COR-L47 (cell line): ENCODE measurements at regions not wholly inside any gene's neighbourhood (a gene's known extent, or its start where the extent isn't known, plus 50 kb on each side); places are given as distances from the start of the nearest gene placed in this dataset.
A peak's percentile ranks its signal among the peaks of the same experiment; 100 is the strongest.

ENCODE experiments used
- DNase-seq: peaks from one replicate; lab custom pipeline; 2025; lab: John Stamatoyannopoulos, UW

DNA sequence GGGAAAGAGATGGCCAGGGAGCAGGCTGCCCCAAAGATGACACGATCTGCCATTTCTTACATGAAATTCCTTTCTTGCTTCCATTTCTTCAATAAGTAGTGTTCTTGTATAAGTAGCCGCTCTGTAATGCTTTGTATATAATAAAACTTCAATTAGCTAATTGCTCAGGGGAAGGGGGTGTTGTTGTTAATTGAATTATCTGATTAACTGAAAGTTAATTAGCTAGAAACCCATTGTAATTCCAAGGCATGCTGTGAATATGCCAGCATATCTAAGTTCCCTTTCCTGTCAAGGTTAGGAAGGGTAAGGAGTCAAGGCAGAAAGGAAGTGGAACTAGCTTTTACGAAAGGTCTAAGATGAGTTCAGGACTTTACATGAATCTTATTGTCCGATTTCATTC, 765.9 kb downstream of the TYW1 start:
- no peak for DNase-seq

- no peak for DNase-seq
These were observed 767.7 kb downstream of the TYW1 start for GRCh38 chr7:67764289-67764688.

DNA sequence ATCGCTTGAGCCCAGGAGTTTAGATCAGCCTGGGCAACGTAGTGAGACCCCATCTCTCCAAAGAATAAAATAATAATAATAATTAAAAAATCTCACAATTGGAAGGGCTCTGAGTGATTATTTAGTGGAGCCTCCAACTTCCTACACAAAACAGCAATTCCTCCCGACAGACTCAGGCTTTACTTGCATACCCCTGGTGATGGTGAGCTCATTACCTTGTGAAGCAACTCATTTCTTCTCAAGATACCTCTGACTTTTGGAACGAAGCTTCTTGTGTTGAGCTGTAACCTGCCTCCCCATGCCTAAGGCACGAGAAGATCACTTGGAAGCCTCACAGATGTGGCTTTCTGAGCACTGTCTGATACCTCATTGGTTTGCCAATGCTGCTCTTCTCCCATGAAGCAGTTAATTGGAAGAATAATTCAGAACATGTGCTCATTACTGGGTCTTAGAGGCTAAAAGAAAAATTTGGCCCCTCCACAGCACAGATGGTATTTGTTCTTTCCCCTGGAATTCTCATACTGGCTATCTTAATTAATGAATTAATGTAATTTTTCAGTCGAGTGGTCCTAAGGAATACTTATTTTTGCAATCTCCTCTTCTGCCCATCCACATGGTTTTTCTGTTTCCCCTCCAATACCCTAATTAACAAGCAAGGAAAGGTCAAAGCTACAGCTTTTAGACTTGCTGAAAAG, 769.0 kb downstream of the TYW1 start:
- DNase-seq, result no peak

DNA sequence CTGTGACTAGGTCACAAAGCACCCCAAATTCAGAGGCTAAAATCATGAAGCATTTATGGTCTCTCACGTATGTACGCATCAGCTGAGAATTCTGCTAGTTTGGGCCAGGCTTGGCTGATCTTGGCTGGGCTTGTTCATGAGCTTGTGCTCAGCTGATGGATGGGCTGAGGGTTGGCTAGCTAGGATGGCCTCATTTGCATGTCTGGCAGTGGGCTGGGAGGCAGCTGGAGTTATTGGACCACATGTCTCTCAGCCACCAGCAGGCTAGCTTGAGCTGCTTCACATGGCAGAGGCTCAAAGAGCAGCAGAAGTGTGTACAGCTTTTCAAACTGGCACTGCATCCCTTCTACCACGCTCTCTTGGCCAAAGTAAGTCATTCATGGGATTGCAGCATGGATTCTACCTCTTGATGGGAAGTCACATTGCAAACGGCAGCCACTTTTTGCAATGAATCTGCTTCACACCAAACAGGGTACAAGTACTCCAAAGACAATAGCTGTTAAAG, 770.3 kb downstream of the TYW1 start:
- DNase-seq, result no peak

DNA sequence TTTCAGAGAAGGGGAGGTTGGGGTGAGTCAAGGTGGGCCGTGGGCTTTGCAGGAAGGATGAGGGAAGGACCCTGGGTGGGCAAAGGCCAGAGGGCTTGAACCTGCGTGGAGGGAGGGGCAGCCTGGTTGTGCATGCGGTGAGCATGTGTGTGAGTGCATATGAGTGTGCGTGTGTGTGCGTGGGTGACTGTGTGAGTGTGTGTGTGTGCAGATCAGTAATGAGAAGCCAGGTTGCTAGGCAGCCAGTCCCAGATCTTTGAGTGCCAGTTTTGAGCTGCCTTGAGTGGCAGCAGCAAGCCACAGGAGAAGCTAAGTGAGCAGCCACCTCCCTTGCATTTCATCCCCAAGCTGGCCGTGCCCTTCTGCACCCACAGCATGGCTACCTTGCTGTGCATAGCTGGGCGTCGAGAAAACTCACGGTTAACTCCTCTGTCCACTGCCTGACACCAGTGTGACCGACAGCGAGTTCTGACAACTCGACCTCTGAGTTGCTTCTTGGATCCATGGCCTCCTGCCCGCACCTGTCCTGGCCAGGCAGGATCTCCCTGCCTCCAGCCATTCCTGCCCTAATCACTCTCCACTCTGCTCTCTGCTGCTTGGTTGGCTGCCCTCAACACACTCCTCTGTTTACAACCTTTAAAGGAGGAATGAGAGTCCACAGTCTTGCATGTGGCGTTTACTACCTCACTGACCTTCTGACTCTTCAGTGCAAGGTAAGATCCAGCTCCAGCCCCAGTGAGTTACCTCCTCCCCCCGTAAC, 775.4 kb downstream of the TYW1 start:
- DNase-seq, result no peak

DNA sequence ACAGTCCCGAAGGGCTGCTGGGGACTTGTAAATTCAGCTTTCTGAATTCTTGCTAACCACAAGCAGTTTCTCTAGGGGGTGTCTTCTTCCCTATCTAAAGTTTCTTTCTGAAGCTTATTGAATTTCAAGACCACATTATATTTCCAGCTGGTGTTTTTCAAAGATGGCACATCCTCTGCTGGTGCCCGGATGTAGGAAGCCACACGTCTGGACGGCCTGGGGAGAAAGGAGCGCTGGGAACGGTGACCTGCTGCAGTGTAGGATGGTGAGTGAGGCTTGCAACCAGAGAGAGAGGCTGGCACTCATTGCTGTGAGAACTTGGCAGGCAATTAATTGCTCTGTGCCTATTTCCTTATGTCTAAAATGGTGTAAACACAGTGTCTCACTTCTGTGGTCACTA, 776.4 kb downstream of the TYW1 start:
- no peak for DNase-seq

GRCh38 chr7:67777119-67777518, 780.5 kb downstream of the TYW1 start:
- no peak for DNase-seq

- no peak for DNase-seq
These were observed 785.2 kb downstream of the TYW1 start for GRCh38 chr7:67781841-67782240.

DNA sequence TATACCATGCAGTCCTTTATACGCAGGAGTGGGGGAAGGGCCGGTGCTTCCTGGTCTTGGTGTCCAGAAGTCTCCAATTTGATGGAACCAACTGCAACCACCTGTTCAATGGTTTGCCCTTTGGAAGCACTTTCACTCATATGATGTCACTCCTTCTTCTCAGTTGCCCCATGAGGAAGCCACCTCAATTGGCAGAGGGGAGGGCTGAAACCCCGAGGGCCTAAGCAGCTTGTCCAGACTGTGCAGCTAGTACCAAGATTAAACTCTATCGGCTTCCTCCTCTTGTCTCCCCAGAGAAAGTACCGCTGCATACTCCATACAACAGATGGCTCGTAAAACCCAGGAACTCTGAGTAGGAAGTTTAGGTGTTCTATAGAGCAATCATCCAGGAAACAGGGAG, 789.4 kb downstream of the TYW1 start:
- no peak for DNase-seq

DNA sequence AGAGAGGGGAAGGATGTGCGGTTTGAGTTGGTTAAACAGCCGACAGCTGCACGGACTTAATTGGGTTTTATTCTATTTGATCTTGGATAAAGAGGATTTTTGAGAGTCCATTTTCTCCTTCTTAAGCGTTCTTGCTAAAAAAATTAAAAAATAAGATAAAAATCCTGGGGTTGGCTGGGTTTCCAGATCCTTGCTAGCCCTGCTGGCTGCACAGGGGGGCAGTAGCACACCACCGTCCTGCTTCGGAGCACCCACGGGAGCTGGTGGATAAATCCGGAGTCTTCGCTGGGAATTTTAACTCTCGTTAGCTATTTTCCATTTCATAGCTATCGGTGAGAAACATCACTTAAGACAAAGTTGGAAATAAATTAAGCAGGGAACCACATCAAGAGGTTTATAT, 792.0 kb downstream of the TYW1 start:
- DNase-seq, result peak; percentile 17

DNA sequence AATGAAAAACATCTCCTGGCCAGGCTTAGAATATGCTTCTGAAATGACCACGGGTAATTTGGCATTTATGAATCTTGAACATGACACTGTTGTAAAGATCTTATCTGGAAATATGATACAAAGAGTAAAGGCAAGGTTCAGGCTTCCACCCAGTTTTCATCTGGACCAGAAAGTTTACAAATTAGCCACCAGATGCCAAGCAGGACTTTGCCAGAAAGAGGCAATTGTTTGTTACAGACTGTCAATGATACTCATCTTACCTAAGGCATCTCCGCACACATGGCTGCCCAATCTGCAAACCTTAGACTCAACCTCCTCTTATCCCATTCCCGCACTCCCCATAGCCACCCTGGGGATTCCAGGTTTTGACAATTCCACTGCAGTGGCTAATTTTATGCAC, 795.3 kb downstream of the TYW1 start:
- no peak for DNase-seq

- DNase-seq, result no peak
These were observed 797.9 kb downstream of the TYW1 start for GRCh38 chr7:67794544-67794943.

GRCh38 chr7:67803789-67804188, 807.2 kb downstream of the TYW1 start:
- DNase-seq, result no peak

- no peak for DNase-seq
These were observed 809.4 kb downstream of the TYW1 start for GRCh38 chr7:67805921-67806471.

- DNase-seq, result no peak
These were observed 811.2 kb downstream of the TYW1 start for GRCh38 chr7:67807826-67808225.

- DNase-seq, result no peak
These were observed 813.0 kb downstream of the TYW1 start for GRCh38 chr7:67809586-67809985.

- no peak for DNase-seq
These were observed 817.1 kb downstream of the TYW1 start for GRCh38 chr7:67813621-67814292.

DNA sequence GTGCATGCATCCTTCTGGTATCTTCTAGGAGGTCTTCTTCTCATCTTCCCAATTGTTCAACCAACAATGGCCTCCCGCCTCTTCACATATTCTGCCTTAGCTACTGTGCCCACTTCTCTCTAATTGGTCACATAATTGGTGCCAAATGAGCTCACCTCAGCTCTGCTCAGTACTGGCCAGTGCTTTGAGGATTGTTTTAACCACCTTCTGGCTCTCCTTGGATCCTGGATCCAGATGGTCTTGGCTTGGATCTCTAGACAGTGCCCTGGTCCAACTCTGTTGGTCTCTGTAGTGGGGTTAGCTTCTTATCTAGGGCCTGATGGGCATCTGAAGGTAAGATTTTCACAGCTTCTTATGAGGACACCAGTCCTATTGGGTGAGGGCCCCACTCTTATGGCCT, 820.8 kb downstream of the TYW1 start:
- DNase-seq, result no peak

DNA sequence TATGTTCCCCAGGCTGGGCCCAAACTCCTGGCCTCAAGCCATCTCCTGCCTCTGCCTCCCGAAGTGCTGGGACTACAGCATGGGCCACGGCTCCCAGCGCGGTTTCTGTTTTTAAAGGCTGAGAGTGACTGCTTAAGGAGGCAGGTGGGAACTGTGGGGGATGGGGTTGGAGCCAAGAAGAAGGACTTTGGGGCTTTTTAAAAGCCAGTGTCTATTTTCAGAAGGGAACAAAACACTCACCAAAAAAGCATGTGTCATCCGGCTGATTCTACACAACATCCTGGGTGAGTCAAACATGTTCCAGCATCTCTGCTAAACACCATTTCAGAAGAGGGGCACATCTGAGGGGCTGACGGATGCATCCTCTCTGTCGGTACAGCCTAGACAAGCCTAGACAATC, 824.5 kb downstream of the TYW1 start:
- DNase-seq, result no peak

DNA sequence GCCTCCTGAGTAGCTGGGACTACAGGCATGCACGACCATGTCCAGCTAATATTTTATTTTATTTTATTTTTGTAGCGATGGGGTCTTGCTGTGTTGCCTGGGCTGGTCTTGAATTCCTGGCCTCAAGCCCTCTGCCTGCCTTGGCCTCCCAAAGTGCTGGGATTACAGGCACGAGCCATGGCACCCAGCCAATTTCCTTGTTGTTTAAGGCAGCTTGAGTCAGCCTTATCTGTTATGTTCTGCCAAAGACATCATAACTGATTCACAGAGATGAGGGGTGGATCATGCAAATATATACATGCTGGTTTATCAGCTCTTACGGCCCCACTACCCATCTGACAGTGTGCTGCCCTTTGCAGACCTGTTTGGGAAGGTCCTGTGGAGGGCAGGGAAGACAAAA, 826.7 kb downstream of the TYW1 start:
- no peak for DNase-seq

DNA sequence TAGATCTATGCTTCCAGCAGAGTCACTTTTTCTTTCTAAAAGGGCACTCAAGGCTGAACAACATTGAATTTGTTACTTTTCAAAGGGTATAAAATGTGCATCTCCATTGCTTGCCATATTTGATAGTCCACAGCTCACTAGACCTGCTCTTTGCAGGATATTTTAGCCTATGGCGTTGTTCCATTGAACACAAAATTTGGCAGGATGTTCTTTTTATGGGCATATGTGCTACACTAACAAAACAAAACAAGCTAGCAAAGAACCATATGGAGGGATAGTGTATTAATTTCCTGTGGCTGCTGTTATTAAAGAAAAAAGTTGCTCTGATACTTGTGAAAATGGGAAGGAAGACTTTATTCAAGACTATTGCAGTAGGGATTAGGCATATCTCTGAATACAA, 828.7 kb downstream of the TYW1 start:
- no peak for DNase-seq

DNA sequence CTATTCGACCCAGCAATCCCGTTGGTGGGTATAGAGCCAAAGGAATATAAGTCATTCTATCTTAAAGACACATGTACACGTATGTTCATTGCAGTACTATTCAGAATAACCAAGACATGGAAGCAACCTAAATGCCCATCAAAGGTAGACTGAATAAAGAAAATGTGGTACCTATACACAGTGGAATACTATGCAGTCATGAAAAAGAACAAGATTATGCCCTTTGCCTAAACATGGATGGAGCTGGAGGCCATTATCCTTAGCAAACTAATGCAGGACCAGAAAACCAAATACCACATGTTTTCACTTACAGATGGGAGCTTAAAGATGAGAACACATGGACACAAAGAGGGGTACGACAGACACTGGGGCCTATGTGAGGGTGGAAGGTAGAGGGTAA, 845.3 kb downstream of the TYW1 start:
- DNase-seq, result no peak

GRCh38 chr7:67842571-67842970, 845.9 kb downstream of the TYW1 start:
- DNase-seq, result no peak
